Nephron (organoid): ENCODE measurements at regions not wholly inside any gene's neighbourhood (a gene's known extent, or its start where the extent isn't known, plus 50 kb on each side); places are given as distances from the start of the nearest gene placed in this dataset.

ENCODE experiments used
- H3K27ac Mint-ChIP-seq, 3 experiments: 2 replicates each; pipeline ENCODE4 v1.8.0; 2020; ENCODE audit warnings: mixed read lengths in 3 of 3, mild to moderate bottlenecking in 2 of 3, moderate library complexity in 1 of 3
- H3K27me3 Mint-ChIP-seq: 2 replicates; pipeline ENCODE4 v1.8.0; 2021; ENCODE audit warnings: low read depth, mild to moderate bottlenecking, moderate library complexity, mixed read lengths
- H3K36me3 Mint-ChIP-seq: 2 replicates; pipeline ENCODE4 v1.8.0; 2020; ENCODE audit warnings: low read depth, mixed read lengths
- H3K4me1 Mint-ChIP-seq: 2 replicates; pipeline ENCODE4 v1.8.0; 2020; ENCODE audit warnings: mixed read lengths
- H3K4me3 Mint-ChIP-seq, 3 experiments: 2 replicates each; pipeline ENCODE4 v1.8.0; 2020; ENCODE audit warnings: mild to moderate bottlenecking in 3 of 3, mixed read lengths in 3 of 3, moderate library complexity in 2 of 3
- H3K9me3 Mint-ChIP-seq: 2 replicates; pipeline ENCODE4 v1.8.0; 2020; ENCODE audit warnings: mixed read lengths
- TF ChIP-seq, protein P1 (sequence below), 3 experiments: fragments of 200-600 bp; sonication (generic); IDR thresholded peaks; one replicate each; pipeline ENCODE4 v1.5.0; 2021; ENCODE audit warnings: antibody characterized with exemption in 3 of 3; ENCODE audit not compliant: unreplicated experiment in 3 of 3

DNA sequence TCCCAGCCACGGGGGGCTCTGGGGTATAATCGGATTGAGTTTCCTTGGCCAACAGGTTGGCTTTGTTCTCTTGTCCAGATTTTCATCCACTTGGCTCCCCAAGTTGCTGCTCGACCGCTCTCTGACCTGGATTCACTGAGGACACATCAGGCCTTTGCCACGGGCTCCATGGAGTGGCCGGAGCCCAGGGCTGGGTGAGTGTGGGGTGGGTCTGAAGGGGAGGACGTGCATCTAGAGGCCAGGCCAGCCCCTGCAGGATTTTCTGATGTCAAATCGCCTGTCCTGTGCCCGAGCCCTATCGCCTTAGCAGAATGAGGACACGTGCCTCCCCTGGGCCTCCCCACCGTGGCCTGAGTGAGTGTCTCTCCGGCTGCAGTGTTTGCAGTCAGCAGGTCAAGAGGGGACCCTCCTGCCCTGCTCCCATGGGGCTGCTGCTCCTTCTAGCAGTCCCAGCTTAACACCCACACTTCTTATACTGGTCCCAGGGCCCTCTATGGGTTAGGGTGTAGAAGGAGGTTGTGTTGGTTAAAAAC, 89.1 kb upstream of the BOD1 start:
- Mint-ChIP-seq H3K9me3 (no peaks in the 10 kb centered on the region), H3K27ac (peak overlapping the region in 1 of 3 experiments; percentile 26), H3K36me3 (no peaks in the 10 kb centered on the region), H3K27me3 (peaks cover 10% of the 10 kb centered on the region), H3K4me3 (no peak overlapping the region), H3K4me1 (peaks cover 6% of the 10 kb centered on the region)
- TF ChIP-seq, protein P1, sequence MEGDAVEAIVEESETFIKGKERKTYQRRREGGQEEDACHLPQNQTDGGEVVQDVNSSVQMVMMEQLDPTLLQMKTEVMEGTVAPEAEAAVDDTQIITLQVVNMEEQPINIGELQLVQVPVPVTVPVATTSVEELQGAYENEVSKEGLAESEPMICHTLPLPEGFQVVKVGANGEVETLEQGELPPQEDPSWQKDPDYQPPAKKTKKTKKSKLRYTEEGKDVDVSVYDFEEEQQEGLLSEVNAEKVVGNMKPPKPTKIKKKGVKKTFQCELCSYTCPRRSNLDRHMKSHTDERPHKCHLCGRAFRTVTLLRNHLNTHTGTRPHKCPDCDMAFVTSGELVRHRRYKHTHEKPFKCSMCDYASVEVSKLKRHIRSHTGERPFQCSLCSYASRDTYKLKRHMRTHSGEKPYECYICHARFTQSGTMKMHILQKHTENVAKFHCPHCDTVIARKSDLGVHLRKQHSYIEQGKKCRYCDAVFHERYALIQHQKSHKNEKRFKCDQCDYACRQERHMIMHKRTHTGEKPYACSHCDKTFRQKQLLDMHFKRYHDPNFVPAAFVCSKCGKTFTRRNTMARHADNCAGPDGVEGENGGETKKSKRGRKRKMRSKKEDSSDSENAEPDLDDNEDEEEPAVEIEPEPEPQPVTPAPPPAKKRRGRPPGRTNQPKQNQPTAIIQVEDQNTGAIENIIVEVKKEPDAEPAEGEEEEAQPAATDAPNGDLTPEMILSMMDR (IDR thresholded peaks at IDR 0.05; ENCODE audit: unreplicated experiment in 3 of 3): no peak

DNA sequence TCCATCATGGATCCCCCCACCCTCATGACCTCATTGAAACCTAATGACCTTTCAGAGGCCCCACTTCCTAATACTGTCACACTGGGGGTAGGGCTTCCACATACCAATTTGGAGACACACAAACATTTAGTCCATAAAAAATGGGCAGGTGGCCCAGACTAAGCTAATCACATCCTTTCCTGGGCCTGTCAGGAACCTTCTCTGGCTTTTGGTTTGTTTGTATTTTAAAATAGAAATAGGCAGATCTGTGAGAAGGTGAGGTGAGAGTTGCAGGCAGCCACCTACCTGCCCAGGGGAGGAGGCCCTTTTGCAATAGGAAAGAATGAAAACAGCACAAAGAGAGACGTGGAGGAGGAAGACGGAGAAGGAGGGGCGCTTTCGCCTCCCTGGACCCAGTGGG, 90.2 kb upstream of the BOD1 start:
- Mint-ChIP-seq H3K36me3 (no peaks in the 10 kb centered on the region), H3K27me3 (peaks cover 14% of the 10 kb centered on the region), H3K27ac (peak overlapping the region in 1 of 3 experiments; percentile 26), H3K4me1 (peaks cover 6% of the 10 kb centered on the region), H3K4me3 (no peak overlapping the region), H3K9me3 (no peaks in the 10 kb centered on the region)
- TF ChIP-seq, protein P1 (IDR thresholded peaks at IDR 0.05; ENCODE audit: unreplicated experiment in 3 of 3): no peak

GRCh38 chr5:173707392-173707791, 90.9 kb upstream of the BOD1 start:
- no peak overlapping the region for H3K4me3 Mint-ChIP-seq
- TF ChIP-seq, protein P1 (IDR thresholded peaks at IDR 0.05; ENCODE audit: unreplicated experiment in 3 of 3): no peak
- H3K27me3 Mint-ChIP-seq: peaks cover 17% of the 10 kb centered on the region
- H3K4me1 Mint-ChIP-seq: peaks cover 10% of the 10 kb centered on the region
- peak overlapping the region in 1 of 3 experiments; percentile 25 for H3K27ac Mint-ChIP-seq
- H3K9me3 Mint-ChIP-seq: no peaks in the 10 kb centered on the region
- H3K36me3 Mint-ChIP-seq: no peaks in the 10 kb centered on the region

DNA sequence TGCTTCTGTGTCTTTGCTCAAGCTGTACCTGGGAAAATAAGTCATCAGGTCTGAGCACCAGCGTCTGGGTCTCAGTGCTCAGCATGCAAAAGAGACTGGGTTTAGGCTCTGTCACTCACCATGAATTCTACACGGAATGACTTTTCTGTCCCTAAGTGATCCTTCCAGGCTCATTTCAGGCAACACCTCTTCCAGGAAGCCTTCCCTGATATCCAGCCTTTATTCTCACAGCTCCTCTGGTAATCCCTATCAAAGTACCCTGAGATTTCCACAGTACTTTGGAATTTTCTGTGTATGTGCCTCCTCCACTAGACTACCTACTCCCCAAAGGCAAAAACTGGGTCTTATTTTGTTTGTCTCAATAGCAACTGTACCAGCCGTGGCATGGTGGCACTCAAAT, 92.7 kb upstream of the BOD1 start:
- TF ChIP-seq, protein P1 (IDR thresholded peaks at IDR 0.05; ENCODE audit: unreplicated experiment in 3 of 3): no peak
- Mint-ChIP-seq H3K27me3 (peaks cover 23% of the 10 kb centered on the region), H3K4me1 (peaks cover 13% of the 10 kb centered on the region)

GRCh38 chr5:173709761-173710160, 93.3 kb upstream of the BOD1 start:
- Mint-ChIP-seq H3K36me3 (no peaks in the 10 kb centered on the region), H3K27ac (no peak overlapping the region), H3K9me3 (no peaks in the 10 kb centered on the region), H3K27me3 (peaks cover 23% of the 10 kb centered on the region), H3K4me3 (no peak overlapping the region), H3K4me1 (peaks cover 11% of the 10 kb centered on the region)
- TF ChIP-seq, protein P1 (IDR thresholded peaks at IDR 0.05; ENCODE audit: unreplicated experiment in 3 of 3): no peak

More for the DNA sequence above, 92.7 kb upstream of the BOD1 start:
- no peaks in the 10 kb centered on the region for H3K9me3 Mint-ChIP-seq
- no peak overlapping the region for H3K27ac Mint-ChIP-seq
- no peaks in the 10 kb centered on the region for H3K36me3 Mint-ChIP-seq
- H3K4me3 Mint-ChIP-seq: no peak overlapping the region

DNA sequence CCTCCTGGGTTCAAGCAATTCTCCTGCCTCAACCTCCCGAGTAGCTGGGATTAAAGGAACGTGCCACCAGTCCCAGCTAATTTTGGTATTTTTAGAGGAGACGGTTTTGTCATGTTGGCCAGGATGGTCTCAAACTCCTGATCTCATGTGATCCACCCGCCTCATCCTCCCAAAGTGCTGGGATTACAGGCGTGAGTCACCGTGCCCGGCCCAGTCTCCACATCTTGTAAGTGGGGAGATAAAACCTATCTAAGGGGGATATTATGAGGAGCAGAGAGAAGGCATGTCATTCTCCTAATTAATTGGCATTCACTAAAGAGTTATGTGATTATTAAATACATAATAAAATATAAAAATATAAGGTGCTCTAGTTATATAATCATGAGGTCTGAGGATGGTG, 94.1 kb upstream of the BOD1 start:
- TF ChIP-seq, protein P1 (IDR thresholded peaks at IDR 0.05; ENCODE audit: unreplicated experiment in 3 of 3): no peak
- Mint-ChIP-seq H3K27ac (no peak overlapping the region), H3K4me3 (no peak overlapping the region), H3K4me1 (peaks cover 13% of the 10 kb centered on the region), H3K27me3 (peaks cover 23% of the 10 kb centered on the region), H3K9me3 (no peaks in the 10 kb centered on the region), H3K36me3 (no peaks in the 10 kb centered on the region)
